ENCODE measurements at regions not wholly inside any gene's neighbourhood (a gene's known extent, or its start where the extent isn't known, plus 50 kb on each side); places are given as distances from the start of the nearest gene placed in this dataset.

DNA sequence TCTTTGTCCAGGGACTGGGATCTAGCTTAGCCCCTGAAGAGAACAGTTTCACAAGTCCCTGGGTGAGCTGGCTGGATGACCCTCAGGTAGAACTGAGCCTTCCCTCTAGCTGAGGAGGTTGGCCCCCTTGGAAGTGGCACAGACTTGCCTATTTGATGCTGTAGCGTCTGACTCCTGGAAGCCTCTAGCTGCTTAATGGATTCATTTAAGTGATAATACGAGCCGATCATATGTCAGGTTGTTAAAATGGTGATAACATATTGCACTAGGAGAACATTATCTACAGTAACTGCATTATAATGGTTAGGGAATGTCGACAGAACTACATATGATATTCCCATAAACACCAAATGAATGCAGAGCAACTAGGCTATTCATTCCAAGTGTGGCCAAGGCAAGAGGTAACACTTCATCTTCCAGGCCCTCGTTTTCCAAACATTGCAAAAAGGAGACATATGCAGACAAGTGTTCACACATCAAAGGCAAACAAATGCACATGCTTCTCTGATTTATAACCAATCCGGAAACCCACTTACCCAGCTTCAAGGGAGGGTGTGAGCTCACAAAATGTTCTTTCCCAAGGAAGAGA, 340.1 kb upstream of the PLXNA2 start:
- H3K4me1 ChIP-seq = no peaks in the 10 kb centered on the region
- TF ChIP-seq EP300 (IDR thresholded peaks at IDR 0.05; ENCODE audit: low read depth) (no peak), POLR2AphosphoS5 (IDR thresholded peaks at IDR 0.05) (no peak), POLR2A (IDR thresholded peaks at IDR 0.05) (no peak)
- TF ChIP-seq, protein P1, sequence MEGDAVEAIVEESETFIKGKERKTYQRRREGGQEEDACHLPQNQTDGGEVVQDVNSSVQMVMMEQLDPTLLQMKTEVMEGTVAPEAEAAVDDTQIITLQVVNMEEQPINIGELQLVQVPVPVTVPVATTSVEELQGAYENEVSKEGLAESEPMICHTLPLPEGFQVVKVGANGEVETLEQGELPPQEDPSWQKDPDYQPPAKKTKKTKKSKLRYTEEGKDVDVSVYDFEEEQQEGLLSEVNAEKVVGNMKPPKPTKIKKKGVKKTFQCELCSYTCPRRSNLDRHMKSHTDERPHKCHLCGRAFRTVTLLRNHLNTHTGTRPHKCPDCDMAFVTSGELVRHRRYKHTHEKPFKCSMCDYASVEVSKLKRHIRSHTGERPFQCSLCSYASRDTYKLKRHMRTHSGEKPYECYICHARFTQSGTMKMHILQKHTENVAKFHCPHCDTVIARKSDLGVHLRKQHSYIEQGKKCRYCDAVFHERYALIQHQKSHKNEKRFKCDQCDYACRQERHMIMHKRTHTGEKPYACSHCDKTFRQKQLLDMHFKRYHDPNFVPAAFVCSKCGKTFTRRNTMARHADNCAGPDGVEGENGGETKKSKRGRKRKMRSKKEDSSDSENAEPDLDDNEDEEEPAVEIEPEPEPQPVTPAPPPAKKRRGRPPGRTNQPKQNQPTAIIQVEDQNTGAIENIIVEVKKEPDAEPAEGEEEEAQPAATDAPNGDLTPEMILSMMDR (IDR thresholded peaks at IDR 0.05) = no peak
- H3K36me3 ChIP-seq = no peaks in the 10 kb centered on the region
- H3K27me3 ChIP-seq = no peaks in the 10 kb centered on the region
- 74 to 83% methylated on average over 6 of the region's 6 CpGs for WGBS, 2 donors (ENCODE audit: low coverage in 1 of 2)
- H3K27ac ChIP-seq = no peak overlapping the region
- no peaks in the 10 kb centered on the region for H3K9me3 ChIP-seq
- intact Hi-C loops (cut with DNase I; ENCODE audit: low total_unique reads) = no loop called here
- H3K4me3 ChIP-seq = no peak overlapping the region
- DNase-seq = no peak
- in situ Hi-C loops (cut with MboI; ENCODE audit: low pct_ligation_motif_present in 1 of 4, low pct_unique_long_range_greater_than_20kb in 1 of 4, low sequenced_read_pairs in 3 of 4) = no loop called here

DNA sequence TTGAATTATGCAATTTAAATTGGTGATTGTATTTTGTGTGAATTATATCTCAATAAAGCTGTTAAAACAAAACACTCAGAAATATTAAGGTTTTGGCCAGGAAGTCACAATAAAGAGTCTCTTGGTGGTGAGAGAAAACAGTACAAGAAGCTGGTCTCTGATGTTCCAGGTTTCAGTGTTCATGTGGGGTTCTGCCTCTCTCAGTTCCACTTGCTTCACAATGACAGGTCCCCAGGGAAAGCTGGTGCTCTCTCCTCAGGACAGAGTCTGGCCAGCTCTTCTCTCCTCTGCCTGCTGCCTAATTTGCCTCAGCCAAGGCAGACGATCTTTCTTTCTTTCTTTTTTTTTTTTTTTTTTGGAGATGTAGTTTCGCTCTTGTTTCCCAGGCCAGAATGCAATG, 342.9 kb upstream of the PLXNA2 start:
- no peaks in the 10 kb centered on the region for H3K27me3 ChIP-seq
- WGBS, 2 donors (ENCODE audit: low coverage in 1 of 2) = 40 to 50% methylated on average over 1 to 2 of the region's 2 CpGs
- no peak overlapping the region for H3K4me3 ChIP-seq
- H3K36me3 ChIP-seq = no peaks in the 10 kb centered on the region
- intact Hi-C loops (cut with DNase I; ENCODE audit: low total_unique reads) (no loop called here), in situ Hi-C loops (cut with MboI; ENCODE audit: low pct_ligation_motif_present in 1 of 4, low pct_unique_long_range_greater_than_20kb in 1 of 4, low sequenced_read_pairs in 3 of 4) (no loop called here)
- H3K9me3 ChIP-seq = no peaks in the 10 kb centered on the region
- DNase-seq = no peak
- H3K27ac ChIP-seq = no peak overlapping the region
- TF ChIP-seq POLR2A (IDR thresholded peaks at IDR 0.05) (no peak), POLR2AphosphoS5 (IDR thresholded peaks at IDR 0.05) (no peak), EP300 (IDR thresholded peaks at IDR 0.05; ENCODE audit: low read depth) (no peak)
- TF ChIP-seq, protein P1 (IDR thresholded peaks at IDR 0.05) = no peak
- no peaks in the 10 kb centered on the region for H3K4me1 ChIP-seq

DNA sequence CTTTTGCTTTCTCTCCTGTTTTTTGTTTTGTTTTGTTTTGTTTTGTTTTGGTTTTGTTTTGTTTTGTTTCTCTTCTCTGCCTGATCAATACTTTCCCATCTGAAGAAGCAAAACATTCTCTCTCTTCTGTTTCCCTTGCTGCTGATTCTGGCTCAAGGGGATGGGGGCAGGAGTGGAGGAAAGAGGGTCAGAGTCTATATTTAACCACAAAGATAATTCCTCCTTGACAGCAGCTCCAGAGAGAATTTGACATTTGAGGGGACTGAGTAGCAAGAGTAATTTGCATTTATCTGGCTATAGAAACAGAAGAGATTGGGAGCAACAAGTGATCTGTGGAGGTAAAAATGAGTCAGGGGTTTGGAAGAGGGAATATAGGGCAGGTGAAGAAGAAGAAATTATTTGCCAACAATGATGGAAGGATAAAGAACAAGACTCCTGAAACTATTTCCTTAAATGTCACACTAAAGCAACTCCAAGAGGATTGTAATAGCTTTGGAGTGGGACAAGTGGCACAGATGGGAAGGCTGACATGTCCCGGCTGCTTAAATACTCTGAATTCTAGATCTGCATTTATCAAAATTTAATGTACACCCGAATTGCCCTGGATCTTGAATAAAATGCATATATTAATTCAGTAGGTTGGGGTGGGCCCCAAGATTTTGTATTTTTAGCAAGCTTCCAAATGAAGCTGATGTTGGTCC, 349.3 kb upstream of the PLXNA2 start:
- in situ Hi-C loops (cut with MboI; ENCODE audit: low pct_ligation_motif_present in 1 of 4, low pct_unique_long_range_greater_than_20kb in 1 of 4, low sequenced_read_pairs in 3 of 4) = no loop called here
- intact Hi-C loops (cut with DNase I; ENCODE audit: low total_unique reads) = no loop called here

DNA sequence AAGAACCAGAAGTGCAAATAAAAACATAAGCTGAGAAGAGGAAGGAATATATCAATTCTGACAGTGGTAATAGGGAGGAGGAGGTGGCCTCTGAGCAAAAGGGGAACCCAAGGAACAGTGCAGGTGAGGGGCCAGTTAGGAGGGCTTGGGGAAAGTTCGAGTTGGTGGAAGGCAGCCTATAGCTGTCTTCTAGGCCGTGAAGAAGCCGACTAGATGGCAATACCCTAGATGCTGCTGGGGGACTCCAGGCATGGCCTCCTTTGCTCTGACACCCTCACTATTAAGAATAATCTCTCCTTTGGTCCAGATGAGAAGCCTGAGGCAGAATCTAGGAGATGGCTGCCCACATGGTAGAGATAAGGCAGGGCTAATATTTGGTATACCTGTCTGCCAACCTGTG, 351.1 kb upstream of the PLXNA2 start:
- Histone ChIP-seq H3K27me3 (no peaks in the 10 kb centered on the region), H3K9me3 (no peaks in the 10 kb centered on the region), H3K4me1 (no peaks in the 10 kb centered on the region), H3K4me3 (no peak overlapping the region), H3K27ac (no peak overlapping the region), H3K36me3 (no peaks in the 10 kb centered on the region)
- DNase-seq = no peak
- intact Hi-C loops (cut with DNase I; ENCODE audit: low total_unique reads) (no loop called here), in situ Hi-C loops (cut with MboI; ENCODE audit: low pct_ligation_motif_present in 1 of 4, low pct_unique_long_range_greater_than_20kb in 1 of 4, low sequenced_read_pairs in 3 of 4) (no loop called here)
- TF ChIP-seq POLR2A (IDR thresholded peaks at IDR 0.05) (no peak), POLR2AphosphoS5 (IDR thresholded peaks at IDR 0.05) (no peak), EP300 (IDR thresholded peaks at IDR 0.05; ENCODE audit: low read depth) (no peak)
- TF ChIP-seq, protein P1 (IDR thresholded peaks at IDR 0.05) = no peak
- 40 to 71% methylated on average over 1 to 3 of the region's 3 CpGs for WGBS, 2 donors (ENCODE audit: low coverage in 1 of 2)

More for the DNA sequence above, 349.3 kb upstream of the PLXNA2 start:
- Histone ChIP-seq H3K27me3 (no peaks in the 10 kb centered on the region), H3K4me1 (no peaks in the 10 kb centered on the region), H3K27ac (no peak overlapping the region), H3K9me3 (no peaks in the 10 kb centered on the region), H3K36me3 (no peaks in the 10 kb centered on the region), H3K4me3 (no peak overlapping the region)
- DNase-seq = no peak
- 63 to 89% methylated on average over 2 of the region's 2 CpGs for WGBS, 2 donors (ENCODE audit: low coverage in 1 of 2)
- TF ChIP-seq POLR2A (IDR thresholded peaks at IDR 0.05) = no peak
- TF ChIP-seq EP300 (IDR thresholded peaks at IDR 0.05; ENCODE audit: low read depth) = no peak
- TF ChIP-seq, protein P1 (IDR thresholded peaks at IDR 0.05) = no peak
- TF ChIP-seq POLR2AphosphoS5 (IDR thresholded peaks at IDR 0.05) = no peak
